Breast epithelium (tissue), 3 donors: ENCODE measurements at regions not wholly inside any gene's neighbourhood (a gene's known extent, or its start where the extent isn't known, plus 50 kb on each side); places are given as distances from the start of the nearest gene placed in this dataset.

Experiments
- CTCF ChIP-seq, 3 donors: fragments of 450-650 bp; IDR thresholded peaks; one replicate each; pipeline ENCODE4 v1.5.1; 2016 to 2017; ENCODE audit warnings: antibody characterized with exemption in 3 of 3, mild to moderate bottlenecking in 3 of 3, moderate library complexity in 3 of 3
- POLR2A ChIP-seq: fragments of 450-650 bp; IDR thresholded peaks from one replicate; pipeline ENCODE4 v1.6.1; 2016; ENCODE audit warnings: antibody characterized with exemption, mild to moderate bottlenecking, moderate library complexity

DNA sequence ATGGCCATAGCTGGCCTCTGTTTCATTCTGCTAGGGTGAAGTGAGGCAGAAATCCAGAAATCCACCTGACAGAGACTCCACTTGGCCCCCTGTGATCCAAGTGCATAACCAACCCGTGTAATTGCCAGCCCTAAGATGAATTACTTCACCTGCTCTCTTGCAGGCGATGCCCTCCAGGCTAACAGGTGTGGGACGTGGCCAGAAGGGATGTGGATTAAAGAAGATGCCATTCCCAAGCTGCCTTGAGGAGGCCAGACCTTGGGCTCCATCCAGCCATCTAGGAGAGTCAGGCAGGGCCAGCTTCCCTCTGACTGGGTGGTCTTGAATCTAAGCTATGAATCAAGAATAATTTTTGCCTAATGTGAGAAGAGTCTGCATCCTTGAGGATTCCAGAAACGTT lies 154.5 kb upstream of the BNIP2 start:
- no peak for TF ChIP-seq CTCF (IDR thresholded peaks at IDR 0.05)
- TF ChIP-seq POLR2A = no peak
